SK-N-SH treated with all-trans-retinoic acid at 6 μM for 48 hours (cell line): ENCODE measurements at regions not wholly inside any gene's neighbourhood (a gene's known extent, or its start where the extent isn't known, plus 50 kb on each side); places are given as distances from the start of the nearest gene placed in this dataset.

Source experiments
- ARNTL ChIP-seq: fragments of 450-650 bp; formaldehyde crosslinking; IDR thresholded peaks from 2 replicates; pipeline ENCODE4 v1.5.0; 2020; ENCODE audit warnings: low read depth, mild to moderate bottlenecking, moderate library complexity, borderline replicate concordance
- CSRNP3 ChIP-seq: fragments of 250-450 bp; sonication (Bioruptor Pico); IDR thresholded peaks from 2 replicates; pipeline ENCODE4 v1.5.1; 2021; ENCODE audit warnings: mild to moderate bottlenecking, moderate library complexity
- ESRRG ChIP-seq: fragments of 250-450 bp; sonication (Bioruptor Pico); IDR thresholded peaks from 2 replicates; pipeline ENCODE4 v1.6.1; 2021; ENCODE audit warnings: mild to moderate bottlenecking
- GLIS3 ChIP-seq: fragments of 250-450 bp; sonication (Bioruptor Pico); IDR thresholded peaks from 2 replicates; pipeline ENCODE4 v1.5.0; 2020; ENCODE audit warnings: mild to moderate bottlenecking, moderate library complexity
- OSR1 ChIP-seq: fragments of 250-450 bp; sonication (Bioruptor Pico); IDR thresholded peaks from 2 replicates; pipeline ENCODE4 v1.8.0; 2022; ENCODE audit warnings: moderate library complexity, mild to moderate bottlenecking, inconsistent platforms
- PPARA ChIP-seq: fragments of 250-450 bp; sonication (Bioruptor Pico); IDR thresholded peaks from 2 replicates; pipeline ENCODE4 v1.5.0; 2020; ENCODE audit warnings: mild to moderate bottlenecking, borderline replicate concordance
- TCF4 ChIP-seq: fragments of 250-450 bp; sonication (Bioruptor Pico); IDR thresholded peaks from 2 replicates; pipeline ENCODE4 v1.8.0; 2021; ENCODE audit warnings: mild to moderate bottlenecking, moderate library complexity, borderline replicate concordance
- TOX ChIP-seq: fragments of 250-450 bp; sonication (Bioruptor Pico); IDR thresholded peaks from 2 replicates; pipeline ENCODE4 v1.8.0; 2021; ENCODE audit warnings: mild to moderate bottlenecking, moderate library complexity, borderline replicate concordance
- ZFP3 ChIP-seq: fragments of 250-450 bp; sonication (Bioruptor Pico); IDR thresholded peaks from 2 replicates; pipeline ENCODE4 v1.5.0; 2020; ENCODE audit warnings: mild to moderate bottlenecking, moderate library complexity
- ZFP30 ChIP-seq: fragments of 450-650 bp; formaldehyde crosslinking; IDR thresholded peaks from 2 replicates; pipeline ENCODE4 v1.5.0; 2022; ENCODE audit warnings: mild to moderate bottlenecking, moderate library complexity
- ZNF70 ChIP-seq: fragments of 450-650 bp; formaldehyde crosslinking; IDR thresholded peaks from 2 replicates; pipeline ENCODE4 v1.5.0; 2020; ENCODE audit warnings: mild to moderate bottlenecking, moderate library complexity
- TF ChIP-seq, protein P1 (sequence below): fragments of 250-450 bp; sonication (Bioruptor Pico); IDR thresholded peaks from 2 replicates; pipeline ENCODE4 v1.5.1; 2020; ENCODE audit warnings: low read depth, mild to moderate bottlenecking, moderate library complexity
- TF ChIP-seq, protein P2 (sequence below): fragments of 250-450 bp; sonication (Bioruptor Pico); IDR thresholded peaks from 2 replicates; pipeline ENCODE4 v1.8.0; 2021; ENCODE audit warnings: low read depth, mild to moderate bottlenecking, moderate library complexity, borderline replicate concordance

DNA sequence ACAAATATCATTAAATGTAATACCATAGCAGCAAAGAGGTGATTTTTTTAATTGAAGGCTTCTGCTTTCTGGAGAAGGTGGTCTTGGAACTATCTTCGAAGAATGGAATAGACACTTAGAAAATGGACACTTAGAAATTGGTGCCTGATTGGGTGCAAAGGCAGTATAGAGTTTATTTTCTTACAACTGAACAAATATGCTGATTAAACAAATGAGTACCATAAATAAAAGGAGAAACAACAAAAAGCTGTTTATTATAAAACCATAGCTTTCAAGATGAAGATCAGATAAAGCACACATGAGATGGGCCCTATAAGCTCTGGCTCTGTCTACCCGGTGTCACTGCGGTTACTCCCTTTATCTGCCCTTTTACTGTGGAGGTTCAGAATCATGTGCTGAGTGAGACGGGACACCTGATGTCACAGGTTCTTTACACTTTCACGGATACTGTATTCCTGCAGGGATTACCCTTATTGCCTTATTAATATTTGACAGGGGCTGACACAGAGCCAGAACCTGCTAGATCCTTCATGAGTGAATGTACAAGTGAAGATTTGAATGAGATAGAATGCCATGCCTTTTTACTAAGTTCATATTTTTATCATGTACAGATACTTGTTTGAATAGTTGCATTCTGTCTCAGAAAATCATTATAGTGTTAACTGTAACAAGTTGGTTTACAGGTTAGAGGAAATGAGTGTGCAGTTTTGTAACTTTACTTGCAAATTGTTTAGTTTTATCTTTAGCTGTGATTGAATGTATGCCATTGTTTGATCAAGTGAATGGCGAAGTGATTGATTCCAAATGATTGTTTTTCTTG is 477.5 kb upstream of the RGS6 start:
- no peak for TF ChIP-seq ZFP30 (CRISPR knock-in tag)
- TF ChIP-seq, protein P1, sequence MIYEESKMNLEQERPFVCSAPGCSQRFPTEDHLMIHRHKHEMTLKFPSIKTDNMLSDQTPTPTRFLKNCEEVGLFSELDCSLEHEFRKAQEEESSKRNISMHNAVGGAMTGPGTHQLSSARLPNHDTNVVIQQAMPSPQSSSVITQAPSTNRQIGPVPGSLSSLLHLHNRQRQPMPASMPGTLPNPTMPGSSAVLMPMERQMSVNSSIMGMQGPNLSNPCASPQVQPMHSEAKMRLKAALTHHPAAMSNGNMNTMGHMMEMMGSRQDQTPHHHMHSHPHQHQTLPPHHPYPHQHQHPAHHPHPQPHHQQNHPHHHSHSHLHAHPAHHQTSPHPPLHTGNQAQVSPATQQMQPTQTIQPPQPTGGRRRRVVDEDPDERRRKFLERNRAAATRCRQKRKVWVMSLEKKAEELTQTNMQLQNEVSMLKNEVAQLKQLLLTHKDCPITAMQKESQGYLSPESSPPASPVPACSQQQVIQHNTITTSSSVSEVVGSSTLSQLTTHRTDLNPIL, result no peak
- TF ChIP-seq ZNF70 (CRISPR knock-in tag), result no peak
- no peak for TF ChIP-seq CSRNP3 (CRISPR knock-in tag)
- TF ChIP-seq, protein P2, sequence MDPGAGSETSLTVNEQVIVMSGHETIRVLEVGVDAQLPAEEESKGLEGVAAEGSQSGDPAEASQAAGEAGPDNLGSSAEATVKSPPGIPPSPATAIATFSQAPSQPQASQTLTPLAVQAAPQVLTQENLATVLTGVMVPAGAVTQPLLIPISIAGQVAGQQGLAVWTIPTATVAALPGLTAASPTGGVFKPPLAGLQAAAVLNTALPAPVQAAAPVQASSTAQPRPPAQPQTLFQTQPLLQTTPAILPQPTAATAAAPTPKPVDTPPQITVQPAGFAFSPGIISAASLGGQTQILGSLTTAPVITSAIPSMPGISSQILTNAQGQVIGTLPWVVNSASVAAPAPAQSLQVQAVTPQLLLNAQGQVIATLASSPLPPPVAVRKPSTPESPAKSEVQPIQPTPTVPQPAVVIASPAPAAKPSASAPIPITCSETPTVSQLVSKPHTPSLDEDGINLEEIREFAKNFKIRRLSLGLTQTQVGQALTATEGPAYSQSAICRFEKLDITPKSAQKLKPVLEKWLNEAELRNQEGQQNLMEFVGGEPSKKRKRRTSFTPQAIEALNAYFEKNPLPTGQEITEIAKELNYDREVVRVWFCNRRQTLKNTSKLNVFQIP (CRISPR knock-in tag), result no peak
- TF ChIP-seq GLIS3 (CRISPR knock-in tag), result no peak
- no peak for TF ChIP-seq TOX
- TF ChIP-seq TCF4 (CRISPR knock-in tag), result no peak
- no peak for TF ChIP-seq ZFP3 (CRISPR knock-in tag)
- no peak for TF ChIP-seq ARNTL (CRISPR knock-in tag)
- no peak for TF ChIP-seq PPARA
- no peak for TF ChIP-seq ESRRG (CRISPR knock-in tag)
- no peak for TF ChIP-seq OSR1
